ENCODE measurements at regions not wholly inside any gene's neighbourhood (a gene's known extent, or its start where the extent isn't known, plus 50 kb on each side); places are given as distances from the start of the nearest gene placed in this dataset.

DNA sequence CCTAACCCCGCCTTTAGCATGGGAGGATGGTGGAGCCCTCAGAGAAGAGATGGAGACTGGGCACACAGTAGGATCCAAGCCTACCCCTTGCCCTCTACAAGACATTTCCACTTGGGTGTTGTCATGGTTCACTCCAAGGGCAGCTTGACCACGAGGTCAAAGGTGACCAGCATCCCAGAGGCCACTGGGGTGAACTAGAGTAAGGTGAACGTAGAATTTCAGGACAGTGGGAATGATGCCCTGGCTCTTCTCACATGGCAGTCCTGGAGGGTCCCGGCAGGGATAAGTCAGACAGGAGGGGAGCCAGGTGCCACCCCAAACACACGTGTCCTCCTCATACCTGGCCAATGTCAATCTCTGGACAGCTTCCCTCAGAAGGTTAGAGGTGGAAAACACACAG lies 274.2 kb upstream of the AGTR2 start:
- no peak overlapping the region for H2AK5ac ChIP-seq (ENCODE audit: low read length, severe bottlenecking)
- no peak overlapping the region for H2AFZ ChIP-seq (ENCODE audit: low read depth, low read length)
- no peak overlapping the region for H3K18ac ChIP-seq (ENCODE audit: low read depth in 1 of 2, low read length in 2 of 2)
- peaks cover 0 to 49% of the 10 kb centered on the region in 2 experiments for H3K27me3 ChIP-seq (ENCODE audit: control insufficient read depth in 1 of 2, insufficient read depth in 1 of 2, low read length in 2 of 2)
- peaks cover 11% of the 10 kb centered on the region for H3K4me1 ChIP-seq (ENCODE audit: control insufficient read depth, insufficient read depth, low read depth, low read length)
- no peak for DNase-seq
- H2BK12ac ChIP-seq (ENCODE audit: low read length in 2 of 2), result no peak overlapping the region
- H3K9me3 ChIP-seq (ENCODE audit: control insufficient read depth, low read length), result peaks cover 3% of the 10 kb centered on the region
- H4K8ac ChIP-seq (ENCODE audit: low read length), result no peak overlapping the region
- WGBS, result 97% methylated on average over 4 of the region's 5 CpGs
- no peak overlapping the region for H2BK15ac ChIP-seq (ENCODE audit: low read depth, poor library complexity, severe bottlenecking)
- H3K23ac ChIP-seq (ENCODE audit: low read length in 2 of 2), result no peak overlapping the region
- no peak overlapping the region for H4K91ac ChIP-seq (ENCODE audit: low read length)
- H3K27ac ChIP-seq (ENCODE audit: low read length, poor library complexity, severe bottlenecking), result no peak overlapping the region
- peaks cover 0 to 7% of the 10 kb centered on the region in 2 experiments for H3K36me3 ChIP-seq (ENCODE audit: control insufficient read depth in 1 of 2, insufficient read depth in 2 of 2, low read depth in 1 of 2, low read length in 2 of 2)
- H3K4ac ChIP-seq (ENCODE audit: low read depth in 1 of 2, low read length in 2 of 2), result no peak overlapping the region
- no peak overlapping the region for H3K14ac ChIP-seq (ENCODE audit: low read length in 2 of 2)
- H3K9ac ChIP-seq (ENCODE audit: low read length), result no peak overlapping the region
- H2BK5ac ChIP-seq (ENCODE audit: low read depth, low read length, poor library complexity, severe bottlenecking), result no peak overlapping the region
- H3K79me1 ChIP-seq (replicated peaks; ENCODE audit: low read length, poor library complexity, severe bottlenecking), result peaks cover 21% of the 10 kb centered on the region
- H3K4me2 ChIP-seq (ENCODE audit: low read length, poor library complexity, severe bottlenecking), result no peak overlapping the region
- H2BK120ac ChIP-seq (ENCODE audit: low read depth, low read length), result no peak overlapping the region
- no peak overlapping the region for H3K4me3 ChIP-seq (ENCODE audit: insufficient read depth in 1 of 2, low read depth in 1 of 2, low read length in 2 of 2)

- H3K9me3 ChIP-seq (ENCODE audit: control insufficient read depth, low read length), result peaks cover 11% of the 10 kb centered on the region
- H3K4ac ChIP-seq (ENCODE audit: low read depth in 1 of 2, low read length in 2 of 2), result no peak overlapping the region
- H3K14ac ChIP-seq (ENCODE audit: low read length in 2 of 2), result no peak overlapping the region
- no peak overlapping the region for H4K8ac ChIP-seq (ENCODE audit: low read length)
- no peak overlapping the region for H3K4me2 ChIP-seq (ENCODE audit: low read length, poor library complexity, severe bottlenecking)
- H4K91ac ChIP-seq (ENCODE audit: low read length), result no peak overlapping the region
- H2AK5ac ChIP-seq (ENCODE audit: low read length, severe bottlenecking), result no peak overlapping the region
- no peak overlapping the region for H3K23ac ChIP-seq (ENCODE audit: low read length in 2 of 2)
- peaks cover 0 to 7% of the 10 kb centered on the region in 2 experiments for H3K36me3 ChIP-seq (ENCODE audit: control insufficient read depth in 1 of 2, insufficient read depth in 2 of 2, low read depth in 1 of 2, low read length in 2 of 2)
- no peak overlapping the region for H2BK120ac ChIP-seq (ENCODE audit: low read depth, low read length)
- no peak overlapping the region for H3K9ac ChIP-seq (ENCODE audit: low read length)
- peaks cover 0 to 56% of the 10 kb centered on the region in 2 experiments for H3K27me3 ChIP-seq (ENCODE audit: control insufficient read depth in 1 of 2, insufficient read depth in 1 of 2, low read length in 2 of 2)
- H3K4me3 ChIP-seq (ENCODE audit: insufficient read depth in 1 of 2, low read depth in 1 of 2, low read length in 2 of 2), result no peak overlapping the region
- DNase-seq, result no peak
- H3K79me1 ChIP-seq (replicated peaks; ENCODE audit: low read length, poor library complexity, severe bottlenecking), result peaks cover 27% of the 10 kb centered on the region
- WGBS, result 97% methylated on average over 8 of the region's 8 CpGs
- no peak overlapping the region for H2BK15ac ChIP-seq (ENCODE audit: low read depth, poor library complexity, severe bottlenecking)
- H2AFZ ChIP-seq (ENCODE audit: low read depth, low read length), result no peak overlapping the region
- H3K18ac ChIP-seq (ENCODE audit: low read depth in 1 of 2, low read length in 2 of 2), result no peak overlapping the region
- H3K27ac ChIP-seq (ENCODE audit: low read length, poor library complexity, severe bottlenecking), result no peak overlapping the region
- peaks cover 8% of the 10 kb centered on the region for H3K4me1 ChIP-seq (ENCODE audit: control insufficient read depth, insufficient read depth, low read depth, low read length)
- H2BK12ac ChIP-seq (ENCODE audit: low read length in 2 of 2), result no peak overlapping the region
- H2BK5ac ChIP-seq (ENCODE audit: low read depth, low read length, poor library complexity, severe bottlenecking), result no peak overlapping the region
Measured at GRCh38 chrX:115897956-115898355, 272.6 kb upstream of the AGTR2 start.

DNA sequence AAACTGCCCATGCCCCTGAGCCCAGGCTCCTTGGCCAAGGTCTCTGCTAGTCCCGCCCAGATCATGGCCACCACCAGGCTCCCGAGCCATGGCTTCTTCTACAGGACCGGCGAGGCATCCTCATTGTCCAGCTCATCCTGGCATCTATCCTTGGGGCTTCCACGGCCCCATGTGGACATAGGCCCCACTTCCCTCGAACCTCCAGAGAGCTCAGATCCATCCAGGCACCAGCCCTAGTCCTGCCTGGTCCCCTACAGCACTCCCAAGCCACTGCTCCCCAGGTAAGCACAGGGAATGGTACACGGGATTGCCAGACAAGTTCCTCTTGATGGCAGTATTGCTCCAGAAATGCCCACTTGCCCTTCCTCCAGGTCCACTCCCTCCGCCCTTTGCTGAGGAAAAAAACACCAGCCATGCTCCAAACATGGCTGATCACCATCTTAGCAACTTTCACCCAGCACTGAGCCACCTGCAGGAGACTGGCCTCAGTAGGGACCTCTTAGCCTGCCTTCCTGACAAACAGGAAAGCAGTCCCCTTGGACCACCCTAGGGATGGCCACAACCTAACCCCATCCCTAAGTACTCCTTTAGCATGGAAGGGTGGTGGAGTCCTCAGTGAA lies 272.1 kb upstream of the AGTR2 start:
- Histone ChIP-seq H3K27me3 (ENCODE audit: control insufficient read depth in 1 of 2, insufficient read depth in 1 of 2, low read length in 2 of 2) (peaks cover 0 to 57% of the 10 kb centered on the region in 2 experiments), H2BK120ac (ENCODE audit: low read depth, low read length) (no peak overlapping the region), H4K8ac (ENCODE audit: low read length) (no peak overlapping the region), H3K27ac (ENCODE audit: low read length, poor library complexity, severe bottlenecking) (no peak overlapping the region), H2BK5ac (ENCODE audit: low read depth, low read length, poor library complexity, severe bottlenecking) (no peak overlapping the region), H3K9me3 (ENCODE audit: control insufficient read depth, low read length) (peaks cover 11% of the 10 kb centered on the region), H3K4me1 (ENCODE audit: control insufficient read depth, insufficient read depth, low read depth, low read length) (peaks cover 3% of the 10 kb centered on the region), H2BK15ac (ENCODE audit: low read depth, poor library complexity, severe bottlenecking) (no peak overlapping the region), H3K18ac (ENCODE audit: low read depth in 1 of 2, low read length in 2 of 2) (no peak overlapping the region), H2BK12ac (ENCODE audit: low read length in 2 of 2) (no peak overlapping the region), H3K14ac (ENCODE audit: low read length in 2 of 2) (no peak overlapping the region), H4K91ac (ENCODE audit: low read length) (no peak overlapping the region), H3K23ac (ENCODE audit: low read length in 2 of 2) (no peak overlapping the region), H2AFZ (ENCODE audit: low read depth, low read length) (no peak overlapping the region), H3K36me3 (ENCODE audit: control insufficient read depth in 1 of 2, insufficient read depth in 2 of 2, low read depth in 1 of 2, low read length in 2 of 2) (peaks cover 0 to 7% of the 10 kb centered on the region in 2 experiments), H3K79me1 (replicated peaks; ENCODE audit: low read length, poor library complexity, severe bottlenecking) (peaks cover 27% of the 10 kb centered on the region), H3K4me2 (ENCODE audit: low read length, poor library complexity, severe bottlenecking) (no peak overlapping the region), H3K4me3 (ENCODE audit: insufficient read depth in 1 of 2, low read depth in 1 of 2, low read length in 2 of 2) (no peak overlapping the region), H3K4ac (ENCODE audit: low read depth in 1 of 2, low read length in 2 of 2) (no peak overlapping the region), H2AK5ac (ENCODE audit: low read length, severe bottlenecking) (no peak overlapping the region), H3K9ac (ENCODE audit: low read length) (no peak overlapping the region)
- 93% methylated on average over 8 of the region's 8 CpGs for WGBS
- DNase-seq, result no peak

DNA sequence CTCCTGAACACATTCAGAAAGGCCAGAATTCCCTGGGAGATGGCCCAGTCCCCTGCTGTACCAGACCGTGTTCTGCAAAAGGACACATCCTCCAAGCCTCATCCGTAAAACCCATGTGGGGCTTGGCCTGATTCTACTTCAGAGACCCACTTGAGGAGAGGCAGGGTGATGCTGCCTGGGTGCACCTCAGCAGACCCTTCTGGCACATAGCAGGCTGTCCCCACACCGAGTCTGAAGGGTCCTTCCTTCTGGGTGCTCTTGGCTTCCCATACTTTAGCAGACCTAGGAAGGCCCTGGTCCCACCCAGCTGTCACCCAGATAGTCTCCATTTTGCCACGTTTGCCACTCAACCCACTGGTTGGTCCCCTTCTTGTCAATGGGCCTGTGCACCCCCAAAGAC lies 270.1 kb upstream of the AGTR2 start:
- no peak overlapping the region for H2BK120ac ChIP-seq (ENCODE audit: low read depth, low read length)
- H4K8ac ChIP-seq (ENCODE audit: low read length), result no peak overlapping the region
- no peak overlapping the region for H3K4ac ChIP-seq (ENCODE audit: low read depth in 1 of 2, low read length in 2 of 2)
- no peak for DNase-seq
- H2BK12ac ChIP-seq (ENCODE audit: low read length in 2 of 2), result no peak overlapping the region
- no peak overlapping the region for H2AK5ac ChIP-seq (ENCODE audit: low read length, severe bottlenecking)
- H3K4me2 ChIP-seq (ENCODE audit: low read length, poor library complexity, severe bottlenecking), result no peak overlapping the region
- H3K79me1 ChIP-seq (replicated peaks; ENCODE audit: low read length, poor library complexity, severe bottlenecking), result peaks cover 26% of the 10 kb centered on the region
- H2AFZ ChIP-seq (ENCODE audit: low read depth, low read length), result no peak overlapping the region
- H3K4me1 ChIP-seq (ENCODE audit: control insufficient read depth, insufficient read depth, low read depth, low read length), result no peaks in the 10 kb centered on the region
- no peak overlapping the region for H2BK5ac ChIP-seq (ENCODE audit: low read depth, low read length, poor library complexity, severe bottlenecking)
- H3K14ac ChIP-seq (ENCODE audit: low read length in 2 of 2), result no peak overlapping the region
- H4K91ac ChIP-seq (ENCODE audit: low read length), result no peak overlapping the region
- peaks cover 18% of the 10 kb centered on the region for H3K9me3 ChIP-seq (ENCODE audit: control insufficient read depth, low read length)
- H3K23ac ChIP-seq (ENCODE audit: low read length in 2 of 2), result no peak overlapping the region
- peaks cover 0 to 64% of the 10 kb centered on the region in 2 experiments for H3K27me3 ChIP-seq (ENCODE audit: control insufficient read depth in 1 of 2, insufficient read depth in 1 of 2, low read length in 2 of 2)
- no peak overlapping the region for H3K18ac ChIP-seq (ENCODE audit: low read depth in 1 of 2, low read length in 2 of 2)
- H3K4me3 ChIP-seq (ENCODE audit: insufficient read depth in 1 of 2, low read depth in 1 of 2, low read length in 2 of 2), result no peak overlapping the region
- no peak overlapping the region for H3K9ac ChIP-seq (ENCODE audit: low read length)
- 97% methylated on average over 4 of the region's 4 CpGs for WGBS
- H3K27ac ChIP-seq (ENCODE audit: low read length, poor library complexity, severe bottlenecking), result no peak overlapping the region
- H2BK15ac ChIP-seq (ENCODE audit: low read depth, poor library complexity, severe bottlenecking), result no peak overlapping the region
- H3K36me3 ChIP-seq (ENCODE audit: control insufficient read depth in 1 of 2, insufficient read depth in 2 of 2, low read depth in 1 of 2, low read length in 2 of 2), result peaks cover 0 to 7% of the 10 kb centered on the region in 2 experiments

Data from mesenchymal stem cell (in vitro differentiated cells and primary cell).